ENCODE measurements at regions not wholly inside any gene's neighbourhood (a gene's known extent, or its start where the extent isn't known, plus 50 kb on each side); places are given as distances from the start of the nearest gene placed in this dataset.

- no peak for DNase-seq
These were observed 53.9 kb upstream of the ARGLU1 start for GRCh38 chr13:106621833-106622232.

GRCh38 chr13:106619688-106620555 is 52.0 kb upstream of the ARGLU1 start:
- DNase-seq = no peak
